A549 (cell line): ENCODE measurements at regions not wholly inside any gene's neighbourhood (a gene's known extent, or its start where the extent isn't known, plus 50 kb on each side); places are given as distances from the start of the nearest gene placed in this dataset.

ENCODE experiments used
- ATAC-seq, 2 experiments: fragments of 200-7000 bp in 1 of 2; fragments of >200 bp in 1 of 2; cut with Nextera tagmentation in 1 of 2; cut with Tn5 transposase in 1 of 2; 3 replicates each; pipeline versions ENCODE4 v1.8.0 to v1.9.1; 2018 to 2020; ENCODE audit warnings: mild to moderate bottlenecking in 1 of 2, moderate library complexity in 1 of 2
- CTCF ChIA-PET: fragments of 300-600 bp; sonication (Branson Sonifier 250); formaldehyde crosslinking; extraction: SDS; loops from one replicate; lab custom pipeline; 2021; ENCODE audit warnings: antibody characterized with exemption, inconsistent platforms; lab: Yijun Ruan, JAX
- POLR2A ChIA-PET: fragments of 350-600 bp; formaldehyde crosslinking; extraction: SDS; loops from one replicate; lab custom pipeline; 2021; ENCODE audit warnings: antibody characterized with exemption, inconsistent platforms; lab: Yijun Ruan, JAX
- DNase-seq, 2 experiments: peaks; one replicate each; pipeline versions ENCODE4 v3.0.0 to v3.0.0-alpha.2; 2011 to 2016; ENCODE audit warnings: low read depth in 1 of 2, low spot score in 1 of 2
- FAIRE-seq: peaks from 2 replicates; lab custom pipeline; 2011; peaks lifted over from hg19 to GRCh38; lab: Jason Lieb, UNC
- H3K27ac ChIP-seq, 2 experiments: fragments of >200 bp; sonication (Bioruptor Twin); formaldehyde crosslinking; 3 replicates each; pipeline ENCODE4 v1.5.1; 2016 to 2017
- H3K4me1 ChIP-seq: fragments of >200 bp; sonication (Bioruptor Twin); formaldehyde crosslinking; 3 replicates; pipeline ENCODE4 v1.6.1; 2016
- H3K4me2 ChIP-seq: fragments of >200 bp; sonication (Bioruptor Twin); formaldehyde crosslinking; 3 replicates; pipeline ENCODE4 v1.6.1; 2016
- H3K4me3 ChIP-seq: fragments of >200 bp; sonication (Bioruptor Twin); formaldehyde crosslinking; 3 replicates; pipeline ENCODE4 v1.5.1; 2016
- H3K9me3 ChIP-seq: fragments of >200 bp; sonication (Bioruptor Twin); formaldehyde crosslinking; 3 replicates; pipeline ENCODE4 v1.6.1; 2016
- CBX2 ChIP-seq: fragments of 200-600 bp; sonication (generic); IDR thresholded peaks from 2 replicates; pipeline ENCODE4 v1.6.1; 2016; ENCODE audit warnings: low read depth, mild to moderate bottlenecking, borderline replicate concordance
- CBX8 ChIP-seq: fragments of 200-600 bp; sonication (generic); IDR thresholded peaks from 2 replicates; pipeline ENCODE4 v1.6.1; 2016
- CHD2 ChIP-seq: fragments of 150-350 bp; IDR thresholded peaks from 2 replicates; pipeline ENCODE4 v1.6.1; 2014; ENCODE audit warnings: low read length; ENCODE audit not compliant: partially characterized antibody
- CTCF ChIP-seq: fragments of >200 bp; sonication (Bioruptor Twin); formaldehyde crosslinking; IDR thresholded peaks from 3 replicates; pipeline ENCODE4 v1.5.1; 2016
- EHF ChIP-seq: fragments of 250-450 bp; sonication (Bioruptor Pico); IDR thresholded peaks from 2 replicates; pipeline ENCODE4 v1.5.0; 2020; ENCODE audit warnings: mild to moderate bottlenecking
- FOSB ChIP-seq: fragments of 250-450 bp; sonication (Bioruptor Pico); IDR thresholded peaks from 2 replicates; pipeline ENCODE4 v1.5.0; 2020; ENCODE audit warnings: mild to moderate bottlenecking, moderate library complexity
- HDAC2 ChIP-seq: fragments of 200-600 bp; sonication (generic); IDR thresholded peaks from 2 replicates; pipeline ENCODE4 v1.6.1; 2016
- HOXA7 ChIP-seq: fragments of 250-450 bp; sonication (Bioruptor Pico); IDR thresholded peaks from 2 replicates; pipeline ENCODE4 v1.5.0; 2020; ENCODE audit warnings: mild to moderate bottlenecking, moderate library complexity
- KDM1A ChIP-seq: fragments of 200-600 bp; sonication (generic); IDR thresholded peaks from 2 replicates; pipeline ENCODE4 v1.6.1; 2016; ENCODE audit warnings: low read depth, mild to moderate bottlenecking
- KDM5A ChIP-seq: fragments of 200-600 bp; sonication (generic); IDR thresholded peaks from 2 replicates; pipeline ENCODE4 v1.6.1; 2016; ENCODE audit warnings: antibody characterized with exemption, mild to moderate bottlenecking
- MAFK ChIP-seq: fragments of 450-650 bp; IDR thresholded peaks from 2 replicates; pipeline ENCODE4 v1.6.1; 2014; ENCODE audit not compliant: partially characterized antibody
- MAZ ChIP-seq: fragments of 150-350 bp; IDR thresholded peaks from 2 replicates; pipeline ENCODE4 v1.6.1; 2014; ENCODE audit warnings: antibody characterized with exemption, low read depth, low read length, borderline replicate concordance
- MYC ChIP-seq: IDR thresholded peaks from 2 replicates; pipeline ENCODE4 v1.6.1; 2012; ENCODE audit warnings: mild to moderate bottlenecking, inconsistent platforms, low read length, improper control_type of control experiment, borderline replicate concordance
- POLR2A ChIP-seq: IDR thresholded peaks from 2 replicates; pipeline ENCODE4 v1.6.1; 2012; ENCODE audit warnings: mild to moderate bottlenecking, low read length
- RAD21 ChIP-seq, 2 experiments: fragments of >200 bp in 1 of 2; sonication (Bioruptor Twin) in 1 of 2; formaldehyde crosslinking in 1 of 2; IDR thresholded peaks in 1 of 2; conservative IDR thresholded peaks in 1 of 2; 2 replicates in 1 of 2; 3 replicates in 1 of 2; pipeline ENCODE4 v1.6.1; 2012 to 2018; ENCODE audit warnings: inconsistent platforms in 1 of 2
- RARB ChIP-seq: fragments of 250-450 bp; sonication (Bioruptor Pico); IDR thresholded peaks from 2 replicates; pipeline ENCODE4 v1.8.0; 2021; ENCODE audit warnings: mild to moderate bottlenecking, moderate library complexity
- REST ChIP-seq: fragments of 200-600 bp; sonication (generic); IDR thresholded peaks from 2 replicates; pipeline ENCODE4 v1.6.1; 2016; ENCODE audit warnings: antibody characterized with exemption, mild to moderate bottlenecking, moderate library complexity
- TFCP2L1 ChIP-seq: fragments of 250-450 bp; sonication (Bioruptor Pico); IDR thresholded peaks from 2 replicates; pipeline ENCODE4 v1.5.0; 2021; ENCODE audit warnings: mild to moderate bottlenecking
- USF2 ChIP-seq: fragments of 450-650 bp; IDR thresholded peaks from 2 replicates; pipeline ENCODE4 v1.6.1; 2014; ENCODE audit warnings: antibody characterized with exemption
- ZC3H11A ChIP-seq: fragments of 450-650 bp; IDR thresholded peaks from 2 replicates; pipeline ENCODE4 v1.6.1; 2014; ENCODE audit warnings: antibody characterized with exemption, mild to moderate bottlenecking
- ZNF302 ChIP-seq: fragments of 250-450 bp; sonication (Bioruptor Pico); IDR thresholded peaks from 2 replicates; pipeline ENCODE4 v1.9.0; 2021; ENCODE audit warnings: inconsistent platforms, mild to moderate bottlenecking, moderate library complexity
- WGBS: methylation state at CpG from one replicate; pipeline ENCODE4 v1.1.6; 2017; ENCODE audit errors: missing lambda C conversion rate; 5-methylcytosine and 5-hydroxymethylcytosine counted together
- TF ChIP-seq, protein P1 (sequence below): fragments of 250-450 bp; sonication (Bioruptor Pico); IDR thresholded peaks from 2 replicates; pipeline ENCODE4 v1.5.0; 2021; ENCODE audit warnings: mild to moderate bottlenecking, moderate library complexity, borderline replicate concordance
- TF ChIP-seq, protein P2 (sequence below): fragments of 250-450 bp; sonication (Bioruptor Pico); IDR thresholded peaks from 2 replicates; pipeline ENCODE4 v1.5.0; 2020; ENCODE audit warnings: low read depth, mild to moderate bottlenecking, moderate library complexity

GRCh38 chr10:69736886-69737641 lies 64.6 kb upstream of the COL13A1 start:
- H3K9me3 ChIP-seq, result no peaks in the 10 kb centered on the region
- H3K4me2 ChIP-seq, result no peak overlapping the region
- FAIRE-seq (no peak), ATAC-seq (no peak), DNase-seq (no peak)
- H3K27ac ChIP-seq, result no peak overlapping the region
- ChIA-PET CTCF (interaction anchor here (0.5 to 2.4 kb wide), 9 partner anchors 20 to 282 kb away, joined by 3 to 9 read pairs (median 3); no protein-coding TSS in a partner anchor), POLR2A (no interaction called here)
- peaks cover 15% of the 10 kb centered on the region for H3K4me1 ChIP-seq
- H3K4me3 ChIP-seq, result no peak overlapping the region
- 68% methylated on average over 12 of the region's 12 CpGs for WGBS
- no peak for TF ChIP-seq EHF (CRISPR knock-in tag)
- TF ChIP-seq HDAC2, result no peak
- TF ChIP-seq FOSB (CRISPR knock-in tag), result no peak
- TF ChIP-seq CBX8, result no peak
- TF ChIP-seq REST, result no peak
- TF ChIP-seq HOXA7, result no peak
- TF ChIP-seq TFCP2L1 (CRISPR knock-in tag), result no peak
- no peak for TF ChIP-seq MYC
- no peak for TF ChIP-seq ZNF302 (CRISPR knock-in tag)
- TF ChIP-seq KDM5A, result no peak

DNA sequence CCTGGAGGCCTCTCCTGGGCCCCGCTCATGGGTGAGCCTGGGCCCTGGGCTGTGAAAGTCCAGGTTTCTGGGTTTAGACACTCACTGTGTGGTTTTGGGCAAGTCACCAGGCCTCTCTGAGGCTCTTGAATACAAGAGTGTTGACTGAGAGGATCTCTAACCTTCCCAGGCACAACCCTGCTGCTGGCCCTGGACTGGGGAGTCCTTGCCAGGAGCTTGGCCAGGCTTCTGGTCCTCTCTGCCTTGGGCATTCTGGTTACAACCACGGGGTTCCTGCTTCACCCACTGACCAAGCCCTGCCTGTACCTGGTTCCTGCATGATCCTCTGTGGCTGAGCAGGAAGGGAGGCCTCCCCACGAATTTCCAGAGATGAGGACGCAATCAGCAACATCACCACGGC lies 63.6 kb upstream of the COL13A1 start:
- peaks cover 15% of the 10 kb centered on the region for H3K4me1 ChIP-seq
- no peak for DNase-seq
- no peaks in the 10 kb centered on the region for H3K9me3 ChIP-seq
- H3K4me3 ChIP-seq, result no peak overlapping the region
- ATAC-seq, result peak in 1 of 2 experiments; percentile 12; a peak in 1 of 6 replicates
- TF ChIP-seq USF2, result no peak
- TF ChIP-seq, protein P1, sequence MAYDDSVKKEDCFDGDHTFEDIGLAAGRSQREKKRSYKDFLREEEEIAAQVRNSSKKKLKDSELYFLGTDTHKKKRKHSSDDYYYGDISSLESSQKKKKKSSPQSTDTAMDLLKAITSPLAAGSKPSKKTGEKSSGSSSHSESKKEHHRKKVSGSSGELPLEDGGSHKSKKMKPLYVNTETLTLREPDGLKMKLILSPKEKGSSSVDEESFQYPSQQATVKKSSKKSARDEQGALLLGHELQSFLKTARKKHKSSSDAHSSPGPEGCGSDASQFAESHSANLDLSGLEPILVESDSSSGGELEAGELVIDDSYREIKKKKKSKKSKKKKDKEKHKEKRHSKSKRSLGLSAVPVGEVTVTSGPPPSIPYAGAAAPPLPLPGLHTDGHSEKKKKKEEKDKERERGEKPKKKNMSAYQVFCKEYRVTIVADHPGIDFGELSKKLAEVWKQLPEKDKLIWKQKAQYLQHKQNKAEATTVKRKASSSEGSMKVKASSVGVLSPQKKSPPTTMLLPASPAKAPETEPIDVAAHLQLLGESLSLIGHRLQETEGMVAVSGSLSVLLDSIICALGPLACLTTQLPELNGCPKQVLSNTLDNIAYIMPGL, result no peak
- TF ChIP-seq MAZ, result no peak
- TF ChIP-seq MAFK, result no peak
- H3K27ac ChIP-seq, result no peak overlapping the region
- WGBS, result 44% methylated on average over 5 of the region's 5 CpGs
- CTCF ChIA-PET, result interaction anchor here (1.4 kb wide), 1 partner anchor 23 kb away, joined by 3 read pairs; no protein-coding TSS in a partner anchor
- no peak for FAIRE-seq
- H3K4me2 ChIP-seq, result no peak overlapping the region
- POLR2A ChIA-PET, result no interaction called here

GRCh38 chr10:69738858-69739435 lies 62.8 kb upstream of the COL13A1 start:
- H3K4me3 ChIP-seq, result no peak overlapping the region
- no peak for DNase-seq
- FAIRE-seq, result no peak

More at GRCh38 chr10:69738858-69739435, 62.8 kb upstream of the COL13A1 start:
- H3K4me2 ChIP-seq, result no peak overlapping the region
- H3K27ac ChIP-seq, result no peak overlapping the region
- POLR2A ChIA-PET, result no interaction called here
- 50% methylated on average over 6 of the region's 6 CpGs for WGBS
- no peak for TF ChIP-seq CHD2
- TF ChIP-seq POLR2A, result no peak
- no peak for TF ChIP-seq RARB (CRISPR knock-in tag)
- TF ChIP-seq CTCF, result no peak
- no peak for TF ChIP-seq ZC3H11A
- TF ChIP-seq MAFK, result no peak
- TF ChIP-seq CBX2, result no peak
- no peak for TF ChIP-seq RAD21 (conservative IDR thresholded peaks at IDR 0.05 in 1 of 2, IDR thresholded peaks at IDR 0.05 in 1 of 2)
- no peak for TF ChIP-seq KDM1A
- TF ChIP-seq, protein P2, sequence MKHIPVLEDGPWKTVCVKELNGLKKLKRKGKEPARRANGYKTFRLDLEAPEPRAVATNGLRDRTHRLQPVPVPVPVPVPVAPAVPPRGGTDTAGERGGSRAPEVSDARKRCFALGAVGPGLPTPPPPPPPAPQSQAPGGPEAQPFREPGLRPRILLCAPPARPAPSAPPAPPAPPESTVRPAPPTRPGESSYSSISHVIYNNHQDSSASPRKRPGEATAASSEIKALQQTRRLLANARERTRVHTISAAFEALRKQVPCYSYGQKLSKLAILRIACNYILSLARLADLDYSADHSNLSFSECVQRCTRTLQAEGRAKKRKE (CRISPR knock-in tag), result no peak
- H3K4me1 ChIP-seq, result peaks cover 9% of the 10 kb centered on the region
- H3K9me3 ChIP-seq, result no peaks in the 10 kb centered on the region
- no peak for ATAC-seq
- CTCF ChIA-PET, result no interaction called here
